Bone marrow (tissue), 2 donors: ENCODE measurements at regions not wholly inside any gene's neighbourhood (a gene's known extent, or its start where the extent isn't known, plus 50 kb on each side); places are given as distances from the start of the nearest gene placed in this dataset.
"Not testable (repeated sequence)": the region's sequence is repeated elsewhere in the genome, so short reads cannot be mapped to it uniquely, and the experiment has no call there.

Source experiments
- DNase-seq, 2 donors: peaks; one replicate each; lab custom pipeline; 2025; lab: John Stamatoyannopoulos, UW

DNA sequence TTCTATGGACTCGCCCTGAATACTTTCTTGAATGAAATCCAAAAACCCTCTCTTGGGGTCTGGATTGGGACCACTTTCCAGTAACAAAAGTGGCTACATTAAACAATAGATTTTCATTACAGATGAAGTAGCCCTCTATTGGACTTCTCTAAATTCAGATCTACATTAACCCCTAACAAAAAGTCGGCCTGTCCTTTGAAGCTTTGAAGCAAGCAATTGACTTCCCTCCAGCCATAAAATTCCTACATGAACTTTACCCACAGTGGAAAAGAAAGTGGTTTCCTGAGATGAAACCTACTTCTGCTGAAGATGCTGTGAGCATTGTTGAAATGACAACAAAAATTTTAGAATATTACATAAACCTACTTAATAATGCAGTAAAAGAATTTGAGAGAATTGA, 967.1 kb upstream of the ROBO1 start:
- DNase-seq = no peak

DNA sequence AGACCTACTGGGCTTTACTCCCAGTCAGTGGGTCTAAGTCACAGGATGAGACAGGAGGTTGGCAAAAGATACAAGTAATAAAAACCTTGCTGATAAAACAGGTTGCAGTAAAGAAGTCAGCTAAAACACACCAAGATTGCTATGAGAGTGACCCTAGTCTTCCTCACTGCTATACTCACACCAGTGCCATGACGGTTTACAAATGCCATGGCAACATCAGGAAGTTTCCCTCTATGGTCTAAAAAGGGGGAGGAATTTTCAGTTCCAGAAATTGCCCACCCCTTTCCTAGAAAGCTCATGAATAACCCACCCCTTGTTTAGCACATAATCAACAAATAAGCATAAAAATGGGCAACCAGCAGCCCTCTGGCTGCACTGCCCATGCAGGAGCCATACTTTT, 966.7 kb upstream of the ROBO1 start:
- no peak for DNase-seq

DNA sequence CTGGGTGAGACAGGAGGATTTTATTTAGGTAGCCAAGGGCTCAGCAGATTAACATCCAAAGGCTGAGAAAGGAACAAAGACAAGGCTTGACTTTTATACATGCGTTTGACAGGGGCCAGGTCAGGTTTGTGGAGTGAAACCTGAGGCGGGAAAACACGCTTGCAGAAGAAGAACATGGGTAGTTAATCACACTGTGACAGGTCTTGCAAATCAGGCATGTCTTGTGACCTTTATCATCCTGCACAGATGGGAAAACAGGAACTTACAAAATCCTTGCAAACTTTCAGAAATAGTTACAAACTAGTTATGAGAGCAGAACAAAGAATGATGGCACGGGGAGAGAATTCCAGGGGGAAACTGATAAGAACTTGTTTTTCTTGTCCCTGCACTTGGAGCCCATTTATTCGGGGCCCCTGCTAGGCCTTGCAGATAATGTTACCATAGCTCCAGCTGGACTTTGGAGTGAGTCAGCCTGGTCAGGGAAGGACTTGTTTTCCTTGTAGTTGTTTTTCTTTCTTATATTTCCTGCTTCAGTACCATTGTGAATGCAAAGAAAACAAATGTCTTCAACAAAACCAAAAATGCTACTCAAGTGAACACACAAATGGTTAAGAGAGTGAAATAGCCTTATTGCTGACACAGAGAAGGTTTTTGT, 965.9 kb upstream of the ROBO1 start:
- DNase-seq = peak in 1 of 2 donors; percentile 64

DNA sequence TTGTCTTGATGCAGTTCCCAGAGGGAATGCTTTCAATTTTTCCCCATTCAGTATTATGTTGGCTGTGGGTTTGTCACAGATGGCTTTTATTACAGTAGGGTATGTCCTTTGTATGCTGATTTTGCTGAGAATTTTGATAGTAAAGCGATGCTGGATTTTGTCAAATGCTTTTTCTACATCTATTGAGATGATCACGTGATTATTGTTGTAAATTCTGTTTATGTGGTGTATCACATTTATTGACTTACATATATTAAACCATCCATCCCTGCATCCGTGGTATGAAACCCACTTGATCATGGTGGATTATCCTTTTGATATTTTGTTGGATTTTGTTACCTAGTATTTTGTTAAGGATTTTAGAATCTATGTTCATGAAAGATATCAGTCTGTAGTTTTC, 959.8 kb upstream of the ROBO1 start:
- DNase-seq = not testable (repeated sequence)

DNA sequence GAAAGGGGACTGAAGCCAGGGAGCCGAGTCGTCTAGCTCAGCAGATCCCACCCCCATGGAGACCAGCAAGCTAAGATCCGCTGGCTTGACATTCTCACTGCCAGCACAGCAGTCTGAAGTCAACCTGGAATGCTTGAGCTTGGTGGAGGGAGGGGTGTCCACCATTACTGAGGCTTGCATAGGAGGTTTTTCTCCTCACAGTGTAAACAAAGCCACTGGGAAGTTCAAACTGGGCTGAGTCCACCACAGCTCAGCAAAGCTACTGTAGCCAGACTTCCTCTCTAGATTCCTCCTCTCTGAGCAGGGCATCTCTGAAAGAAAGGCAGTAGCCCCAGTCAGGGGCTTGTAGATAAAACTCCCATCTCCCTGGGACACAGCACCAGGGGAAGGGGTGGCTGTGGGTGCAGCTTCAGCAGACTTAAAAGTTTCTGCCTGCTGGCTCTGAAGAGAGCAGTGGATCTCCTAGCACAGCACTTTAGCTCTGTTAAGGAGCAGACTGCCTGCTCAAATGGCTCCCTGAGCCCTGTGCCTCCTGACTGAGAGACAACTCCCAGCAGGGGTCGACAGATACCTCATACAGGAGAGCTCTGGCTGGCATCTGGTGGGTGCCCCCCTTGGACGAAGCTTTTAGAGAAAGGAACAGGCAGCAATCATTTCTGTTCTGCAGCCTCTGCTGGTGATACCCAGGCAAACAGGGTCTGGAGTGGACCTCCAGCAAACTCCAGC, 942.0 kb upstream of the ROBO1 start:
- not testable (repeated sequence) for DNase-seq

DNA sequence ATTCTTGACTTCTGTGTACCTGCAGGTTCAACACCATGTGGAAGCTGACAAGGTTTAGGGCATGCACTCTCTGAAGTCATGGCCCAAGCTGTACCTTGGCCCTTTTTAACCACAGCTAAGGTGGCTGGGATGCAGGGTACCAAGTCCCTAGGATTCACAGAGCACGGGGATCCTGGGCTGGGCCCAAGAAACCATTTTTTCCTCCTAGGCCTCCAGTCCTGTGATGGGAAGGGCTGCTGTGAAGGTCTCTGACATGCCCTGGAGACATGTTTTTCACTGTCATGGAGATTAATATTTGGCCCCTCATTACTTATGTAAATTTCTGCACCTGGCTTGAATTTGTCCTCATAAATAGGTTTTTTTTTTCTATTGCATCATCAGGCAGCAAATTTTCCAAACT, 937.5 kb upstream of the ROBO1 start:
- no peak for DNase-seq

DNA sequence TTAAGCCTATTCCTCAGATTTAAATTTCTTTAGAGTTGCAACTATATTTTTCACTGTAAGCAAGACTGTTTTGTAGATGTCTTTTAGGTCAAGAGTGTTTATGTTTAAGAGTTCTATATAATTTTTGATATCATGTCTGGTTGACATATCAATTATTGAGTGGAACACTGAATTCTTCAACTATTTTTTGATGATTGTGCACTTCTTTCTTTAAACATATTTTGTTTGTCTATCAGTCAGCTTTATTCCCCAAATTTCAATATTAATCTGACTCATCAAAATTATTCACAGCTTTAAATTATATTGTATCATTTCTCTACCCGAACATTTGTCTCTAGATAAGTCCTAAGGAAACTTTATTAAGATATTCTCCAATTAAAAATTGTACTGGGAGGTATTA, 933.6 kb upstream of the ROBO1 start:
- DNase-seq = no peak

DNA sequence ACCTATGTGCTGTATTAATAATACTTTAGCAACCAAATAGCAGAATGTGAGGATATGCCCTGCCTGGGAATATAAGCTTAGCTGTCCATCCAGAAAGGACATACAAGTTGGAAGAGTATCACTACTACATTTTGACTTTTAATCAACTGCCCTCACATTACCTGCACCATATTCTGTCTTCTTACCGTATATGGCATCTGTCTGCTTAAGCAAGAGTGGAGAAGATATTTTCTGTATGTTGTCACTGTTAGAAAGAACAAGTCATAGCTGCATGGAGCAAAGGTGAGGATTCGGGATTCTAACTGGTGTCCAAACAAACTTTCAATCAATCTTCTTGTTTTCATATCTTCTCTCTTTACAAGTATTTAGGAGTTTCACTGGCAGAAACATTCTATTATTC, 929.5 kb upstream of the ROBO1 start:
- DNase-seq = no peak

DNA sequence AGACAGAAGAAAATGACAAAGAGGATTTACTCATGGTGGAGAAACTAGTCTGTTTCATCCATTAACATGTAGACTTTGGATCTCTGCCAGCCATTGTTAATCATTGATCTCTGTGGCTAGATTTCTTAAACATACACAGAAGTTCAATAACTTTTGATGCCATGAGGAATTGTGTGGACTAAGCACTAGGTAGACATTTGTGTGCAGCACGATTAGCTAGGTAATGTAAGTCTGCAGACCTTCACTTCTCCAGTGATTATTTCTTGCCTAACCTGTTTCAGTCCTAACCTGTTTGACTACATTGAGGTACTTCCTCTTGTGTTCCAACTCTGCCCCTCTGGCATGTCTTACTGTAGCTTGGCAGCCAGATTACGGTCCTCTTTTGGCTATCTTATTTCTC, 928.5 kb upstream of the ROBO1 start:
- DNase-seq = no peak

DNA sequence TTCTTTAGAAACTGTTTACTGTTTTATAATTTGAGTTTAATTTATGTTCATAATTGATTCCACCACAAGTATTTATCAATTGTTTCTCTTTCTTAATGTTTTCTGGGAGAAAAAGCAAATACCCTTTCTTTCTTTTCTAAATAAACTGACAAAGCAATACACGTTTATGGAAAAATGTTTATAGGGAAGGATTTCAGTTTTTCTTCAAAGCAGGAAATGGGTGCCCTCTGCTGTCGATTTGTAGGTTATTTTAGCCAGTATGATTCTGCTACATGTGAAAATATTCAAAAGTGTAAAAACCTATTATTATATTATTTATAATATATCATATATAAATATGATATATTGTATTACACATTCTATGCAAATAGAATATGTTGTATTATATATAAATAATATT, 921.0 kb upstream of the ROBO1 start:
- no peak for DNase-seq

DNA sequence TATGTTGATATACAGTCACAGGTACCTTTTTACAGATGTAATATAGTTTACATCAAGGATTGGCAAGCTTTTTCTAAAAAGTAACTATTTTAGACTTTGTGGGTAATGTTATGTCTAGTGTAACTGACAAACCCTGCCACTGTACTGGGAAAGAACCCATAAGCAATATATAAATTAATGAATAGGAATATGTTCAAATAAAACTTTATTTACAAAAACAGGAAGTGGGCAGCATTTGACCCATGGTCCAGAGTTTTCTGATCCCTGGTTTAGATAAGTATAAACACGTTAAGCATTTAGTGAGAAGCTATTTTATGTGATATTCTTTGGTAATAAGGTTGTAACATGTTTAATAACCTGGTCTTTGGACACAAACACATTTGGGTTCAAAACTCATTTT, 915.2 kb upstream of the ROBO1 start:
- DNase-seq = no peak

DNA sequence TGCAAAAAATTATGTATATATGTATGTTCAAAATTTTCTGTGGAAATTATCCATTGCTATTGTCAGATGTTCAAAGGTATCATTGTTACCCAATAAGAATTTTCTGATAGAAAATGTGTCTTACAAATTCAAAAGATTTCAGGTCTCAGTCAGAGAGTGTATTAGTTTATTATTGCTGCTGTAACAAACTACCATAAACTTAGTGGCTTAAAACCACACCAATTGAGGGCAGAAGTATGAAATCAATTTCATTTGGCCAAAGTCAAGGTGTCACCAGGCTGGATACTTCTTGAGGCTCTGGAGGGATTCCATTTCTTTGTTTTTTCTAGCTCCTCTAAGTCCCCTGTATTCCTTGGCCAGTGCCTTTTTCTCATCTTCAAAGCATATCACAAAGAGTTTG, 914.4 kb upstream of the ROBO1 start:
- DNase-seq = no peak

DNA sequence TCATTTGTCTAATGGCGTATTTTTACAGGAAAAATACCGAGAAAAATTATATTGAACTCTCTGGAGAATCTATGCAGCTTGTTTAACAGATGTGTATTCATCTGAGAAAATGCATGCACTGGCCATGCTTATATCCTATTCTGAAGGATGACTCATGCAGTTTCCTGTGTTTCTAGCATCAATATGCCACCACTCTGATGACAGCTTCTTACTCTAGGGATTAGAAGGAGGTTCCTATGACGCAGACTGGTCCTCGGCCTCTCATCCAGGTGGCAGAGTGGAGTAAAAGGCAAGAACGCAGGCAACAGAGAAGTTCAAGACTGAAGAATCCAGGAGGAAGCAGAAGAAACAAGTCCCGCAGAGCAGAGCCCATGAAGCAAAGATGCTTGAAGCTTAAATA, 910.0 kb upstream of the ROBO1 start:
- DNase-seq = no peak

DNA sequence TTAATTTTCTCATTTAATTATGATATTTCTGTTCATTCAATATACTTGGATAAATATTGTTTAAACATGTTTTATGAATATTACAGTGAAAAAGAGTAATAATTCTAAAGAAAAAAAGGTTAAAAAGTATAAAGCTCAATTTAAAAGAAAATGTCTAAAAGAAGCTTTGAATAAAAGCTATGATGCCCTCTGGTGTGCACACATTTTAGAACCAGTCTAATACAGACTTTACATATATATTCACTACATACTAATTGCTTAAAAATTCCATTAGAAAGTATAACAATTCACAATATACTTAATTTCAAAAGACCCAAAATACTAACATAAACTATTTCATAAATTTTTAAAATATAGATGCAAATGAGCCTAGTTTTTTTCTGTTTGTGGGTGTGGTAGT, 909.1 kb upstream of the ROBO1 start:
- DNase-seq = no peak

DNA sequence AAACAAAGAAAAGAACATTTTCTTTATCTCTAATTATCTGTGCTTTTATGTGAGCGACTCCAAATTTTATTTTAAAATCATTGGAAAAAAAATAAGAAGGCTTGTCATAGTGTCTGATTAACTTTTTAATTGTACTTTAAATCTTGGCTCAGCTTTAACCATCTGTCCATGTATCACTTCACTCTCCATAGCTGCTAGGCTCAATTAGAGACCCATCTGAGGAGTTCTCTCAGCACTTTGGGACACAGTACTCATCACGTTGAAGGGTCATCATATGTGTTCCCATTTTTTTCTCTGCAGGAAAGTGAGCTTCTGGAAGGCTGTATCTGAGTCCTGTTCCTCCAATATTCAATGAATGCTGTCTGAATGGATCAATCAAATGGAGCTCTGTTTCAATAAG, 908.5 kb upstream of the ROBO1 start:
- no peak for DNase-seq

DNA sequence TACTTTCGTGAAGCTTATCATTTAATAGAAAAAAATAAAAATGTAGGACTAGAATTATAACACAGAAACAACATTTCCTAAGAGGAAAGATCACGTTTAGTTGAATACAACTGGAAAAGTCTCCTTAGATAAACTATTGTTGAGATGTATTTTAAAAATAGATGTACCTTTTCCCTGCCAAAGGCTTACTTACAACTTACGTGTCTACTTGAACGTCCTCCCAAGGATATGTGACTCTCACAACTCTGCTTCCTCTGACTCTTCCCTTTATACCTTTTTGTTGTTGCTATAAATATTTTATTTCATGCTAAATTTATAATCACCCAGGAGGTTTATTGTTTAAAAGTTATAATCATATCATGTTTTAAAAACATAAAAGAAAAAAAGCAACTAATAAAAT, 908.0 kb upstream of the ROBO1 start:
- DNase-seq = no peak

DNA sequence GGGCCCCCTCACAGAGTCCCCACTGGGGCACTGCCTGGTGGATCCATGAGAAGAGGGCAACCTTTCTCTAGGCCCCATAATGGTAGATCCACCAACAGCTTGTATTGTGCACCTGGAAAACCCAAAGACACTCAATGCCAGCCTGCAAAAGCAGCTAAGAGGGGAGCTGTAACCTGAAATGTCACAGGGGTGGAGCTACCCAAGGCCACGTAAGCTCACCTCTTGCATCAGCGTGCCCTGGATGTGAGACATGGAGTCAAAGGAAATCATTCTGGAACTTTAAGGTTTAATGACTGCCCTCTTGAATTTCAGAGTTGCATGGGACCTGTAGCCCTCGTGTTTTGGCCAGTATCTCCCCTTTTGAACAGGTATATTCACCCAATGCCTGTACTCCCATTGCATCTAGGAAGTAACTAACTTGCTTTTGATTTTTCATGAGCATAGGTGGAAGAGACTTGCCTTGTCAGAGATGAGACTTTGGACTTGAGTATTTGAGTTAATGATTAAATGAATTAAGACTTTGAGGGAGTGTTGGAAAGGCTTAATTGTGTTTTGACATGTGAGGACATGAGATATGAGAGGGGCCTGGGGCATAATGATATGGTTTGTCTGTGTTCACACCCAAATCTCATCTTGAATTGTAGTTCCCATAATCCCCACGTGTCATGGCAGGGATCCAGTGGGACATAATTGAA, 900.9 kb upstream of the ROBO1 start:
- DNase-seq = no peak

DNA sequence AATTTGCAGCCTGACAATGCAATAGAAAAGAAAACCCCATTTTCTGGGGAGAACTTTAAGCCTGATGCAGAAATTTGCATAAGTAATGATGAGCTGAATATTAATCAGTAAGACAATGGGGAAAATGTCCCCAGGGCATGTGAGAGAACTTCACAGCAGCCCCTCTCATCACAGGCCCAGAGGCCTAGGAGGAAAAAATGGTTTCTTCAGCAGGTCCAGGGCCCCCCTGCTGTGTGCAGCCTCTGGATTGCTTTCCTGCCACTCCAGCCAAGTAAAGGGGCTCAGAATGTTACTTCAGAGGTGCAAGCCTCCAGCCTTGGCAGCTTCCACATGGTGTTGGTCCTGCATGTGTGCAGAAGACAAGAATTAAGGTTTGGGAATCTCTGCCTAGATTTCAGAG, 900.3 kb upstream of the ROBO1 start:
- no peak for DNase-seq

DNA sequence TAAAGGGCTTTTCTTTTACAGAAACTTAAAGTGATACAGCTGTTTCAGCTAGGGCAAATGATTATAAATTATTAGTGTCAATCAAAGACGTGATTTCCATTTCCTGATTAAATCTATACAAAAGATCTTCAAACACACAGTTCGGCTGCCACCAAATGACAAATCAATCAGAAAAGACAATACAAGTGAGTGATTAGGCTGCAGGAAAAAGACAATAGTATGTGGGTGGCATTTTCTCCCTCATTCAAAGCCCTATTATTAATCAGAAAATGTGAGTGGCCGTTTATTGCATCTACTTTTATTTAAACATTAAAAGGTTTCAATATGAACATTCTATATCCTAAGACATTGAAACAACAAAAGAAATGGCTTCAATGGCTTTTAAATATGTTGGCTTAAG, 895.6 kb upstream of the ROBO1 start:
- DNase-seq = no peak

DNA sequence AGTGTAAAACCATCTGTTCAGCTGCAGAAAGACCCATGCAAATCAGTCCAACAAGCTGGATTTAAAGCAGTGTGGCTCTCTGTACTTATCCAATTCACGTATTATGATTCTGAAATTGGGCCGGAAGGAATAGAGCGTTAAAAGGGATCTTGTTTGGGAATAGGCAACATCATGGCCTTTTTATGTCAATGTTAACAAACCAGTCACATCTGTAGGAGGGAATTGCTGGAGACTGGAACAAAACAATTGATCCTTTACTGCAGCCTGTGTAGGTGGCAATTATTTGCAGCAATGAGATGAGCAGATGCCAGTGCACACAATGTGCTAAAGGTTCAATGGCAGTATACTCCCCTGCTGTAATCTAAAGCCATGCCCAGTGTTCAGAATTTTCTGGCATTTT, 887.4 kb upstream of the ROBO1 start:
- no peak for DNase-seq

DNA sequence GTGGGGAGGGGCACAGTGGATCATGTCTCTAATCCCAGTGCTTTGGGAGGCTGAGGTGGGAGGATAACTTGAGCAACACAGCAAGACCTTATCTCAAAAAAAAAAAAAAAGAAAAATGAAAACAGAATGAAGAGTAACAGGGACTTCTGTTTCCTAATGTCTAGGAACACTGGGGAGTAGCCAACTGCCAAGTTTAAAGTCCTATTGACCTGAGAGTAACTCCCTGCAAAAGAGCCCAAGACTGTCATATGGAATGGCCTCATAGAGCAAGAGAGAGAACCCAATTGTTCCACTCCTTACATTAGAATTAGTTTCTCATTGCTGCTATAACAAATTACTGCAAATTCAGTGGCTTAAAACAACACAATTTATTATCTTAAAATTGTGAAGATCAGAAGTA, 881.4 kb upstream of the ROBO1 start:
- DNase-seq = no peak

DNA sequence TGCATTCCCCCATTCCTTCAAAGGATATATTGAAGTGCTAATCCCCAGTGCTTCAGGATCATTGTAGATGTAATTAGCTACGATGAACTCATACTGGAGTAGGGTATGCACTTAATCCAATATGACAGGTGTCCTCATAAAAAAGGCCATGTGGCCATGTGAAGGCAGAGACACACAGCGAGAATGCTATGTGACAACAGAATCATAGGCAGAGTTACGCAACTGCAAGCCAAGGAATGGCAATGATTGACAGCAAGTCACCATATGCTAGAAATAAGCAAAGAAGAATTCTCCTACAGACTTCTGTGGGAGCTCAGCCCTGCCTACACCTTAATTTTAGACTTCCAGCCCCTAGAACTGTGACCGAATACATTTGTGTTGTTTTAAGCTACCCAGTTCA, 875.6 kb upstream of the ROBO1 start:
- DNase-seq = no peak
